Activated CD4-positive, alpha-beta T cell treated with anti-CD3 and anti-CD28 coated beads, Interleukin-2, amount 10 ng/mL, durations not matched to agents 7 days and 5 days (primary cell): ENCODE measurements at regions not wholly inside any gene's neighbourhood (a gene's known extent, or its start where the extent isn't known, plus 50 kb on each side); places are given as distances from the start of the nearest gene placed in this dataset.
"Not testable (repeated sequence)": the region's sequence is repeated elsewhere in the genome, so short reads cannot be mapped to it uniquely, and the experiment has no call there.

Source experiments
- CTCF ChIA-PET: fragments of 350-600 bp; sonication (Branson Sonifier 250); formaldehyde crosslinking; loops from one replicate; lab custom pipeline; 2021; ENCODE audit warnings: antibody characterized with exemption; lab: Charles Lee
- POLR2A ChIA-PET: fragments of 350-600 bp; sonication (Branson Sonifier 250); formaldehyde crosslinking; loops from one replicate; lab custom pipeline; 2021; ENCODE audit warnings: antibody characterized with exemption; lab: Charles Lee
- DNase-seq: peaks from one replicate; pipeline ENCODE4 v3.0.0-alpha.2; 2020
- H3K27ac Mint-ChIP-seq: one replicate; pipeline ENCODE4 v1.8.0; 2021; ENCODE audit warnings: mild to moderate bottlenecking, moderate library complexity, mixed read lengths
- H3K27me3 Mint-ChIP-seq: one replicate; pipeline ENCODE4 v1.8.0; 2021; ENCODE audit warnings: mixed read lengths
- H3K36me3 Mint-ChIP-seq: one replicate; pipeline ENCODE4 v1.8.0; 2021; ENCODE audit warnings: low read depth, mixed read lengths
- H3K4me1 Mint-ChIP-seq: one replicate; pipeline ENCODE4 v1.8.0; 2021; ENCODE audit warnings: mixed read lengths
- H3K4me3 Mint-ChIP-seq: one replicate; pipeline ENCODE4 v1.8.0; 2021; ENCODE audit warnings: mild to moderate bottlenecking, moderate library complexity, mixed read lengths
- H3K9me3 Mint-ChIP-seq: one replicate; pipeline ENCODE4 v1.8.0; 2021; ENCODE audit warnings: mixed read lengths

DNA sequence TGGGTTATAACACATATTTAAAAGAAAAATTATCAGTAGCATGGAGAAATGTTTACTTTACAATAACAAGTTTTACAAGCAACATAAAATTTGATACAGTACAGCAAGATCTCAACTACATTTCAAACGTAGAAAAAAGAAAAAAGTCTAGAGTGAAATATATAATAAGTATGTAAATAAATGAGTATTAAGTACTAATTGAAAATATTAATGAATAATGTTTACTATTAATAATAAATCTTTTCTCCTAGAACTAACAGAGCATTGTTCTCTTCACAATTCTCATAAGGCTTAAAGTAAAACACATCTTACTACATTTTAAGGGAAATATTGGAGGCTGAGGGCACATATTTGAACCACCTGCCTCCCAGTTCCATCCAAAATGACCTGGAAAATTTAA lies 72.1 kb downstream of the TMEM212 start:
- DNase-seq, result no peak
- Mint-ChIP-seq H3K27me3 (peaks cover 8% of the 10 kb centered on the region), H3K27ac (no peak overlapping the region), H3K4me3 (no peak overlapping the region), H3K9me3 (peaks cover 3% of the 10 kb centered on the region), H3K4me1 (no peaks in the 10 kb centered on the region), H3K36me3 (no peaks in the 10 kb centered on the region)
- POLR2A ChIA-PET, result no interaction called here
- CTCF ChIA-PET, result no interaction called here

GRCh38 chr3:171916888-171917287 lies 73.7 kb downstream of the TMEM212 start:
- CTCF ChIA-PET, result no interaction called here
- no peak overlapping the region for H3K27ac Mint-ChIP-seq
- no peak overlapping the region for H3K4me3 Mint-ChIP-seq

DNA sequence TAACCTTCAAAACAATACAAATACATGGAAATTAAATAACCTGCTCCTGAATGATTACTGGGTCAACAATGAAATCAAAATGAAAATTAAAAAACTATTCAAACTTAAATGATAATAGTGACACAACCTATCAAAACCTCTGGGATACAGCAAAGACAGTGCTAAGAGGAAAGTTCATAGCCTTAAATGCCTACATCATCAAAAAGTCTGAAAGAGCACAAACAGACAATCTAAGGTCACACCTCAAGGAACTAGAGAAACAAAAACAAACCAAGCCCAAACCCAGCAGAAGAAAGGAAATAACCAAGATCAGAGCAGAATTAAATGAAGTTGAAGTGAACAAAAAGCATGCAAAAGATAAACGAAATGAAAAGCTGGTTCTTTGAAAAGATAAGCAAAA lies 79.5 kb downstream of the TMEM212 start:
- POLR2A ChIA-PET, CTCF ChIA-PET, H3K36me3 Mint-ChIP-seq: not testable (repeated sequence)

More at GRCh38 chr3:171916888-171917287, 73.7 kb downstream of the TMEM212 start:
- POLR2A ChIA-PET, result no interaction called here
- no peaks in the 10 kb centered on the region for H3K36me3 Mint-ChIP-seq
- H3K27me3 Mint-ChIP-seq, result peaks cover 7% of the 10 kb centered on the region
- no peak for DNase-seq
- H3K9me3 Mint-ChIP-seq, result peaks cover 5% of the 10 kb centered on the region
- no peaks in the 10 kb centered on the region for H3K4me1 Mint-ChIP-seq

GRCh38 chr3:171923668-171924067 lies 80.5 kb downstream of the TMEM212 start:
- H3K27me3 Mint-ChIP-seq, result peaks cover 15% of the 10 kb centered on the region
- POLR2A ChIA-PET, H3K27ac Mint-ChIP-seq, H3K4me3 Mint-ChIP-seq, DNase-seq, H3K4me1 Mint-ChIP-seq, CTCF ChIA-PET, H3K36me3 Mint-ChIP-seq: not testable (repeated sequence)
- H3K9me3 Mint-ChIP-seq, result peaks cover 23% of the 10 kb centered on the region

More for the DNA sequence above, 79.5 kb downstream of the TMEM212 start:
- Mint-ChIP-seq H3K9me3 (peaks cover 23% of the 10 kb centered on the region), H3K27me3 (peaks cover 15% of the 10 kb centered on the region)
- not testable (repeated sequence) for H3K4me3 Mint-ChIP-seq, H3K4me1 Mint-ChIP-seq, H3K27ac Mint-ChIP-seq, DNase-seq

DNA sequence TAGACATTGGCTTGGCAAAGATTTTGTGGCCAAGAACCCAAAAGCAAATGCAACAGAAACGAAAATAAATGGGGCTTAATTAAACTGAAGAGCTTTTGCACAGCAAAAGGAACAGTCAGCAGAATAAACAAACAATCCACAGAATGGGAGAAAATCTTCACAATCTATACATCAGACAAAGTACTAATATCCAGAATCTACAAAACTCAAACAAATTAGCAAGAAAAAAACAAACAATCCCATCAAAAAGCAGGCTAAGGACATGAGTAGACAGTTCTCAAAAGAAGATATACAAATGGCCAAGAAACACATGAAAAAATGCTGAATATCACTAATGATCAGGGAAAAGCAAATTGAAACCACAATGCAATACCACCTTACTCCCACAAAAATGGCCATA lies 81.7 kb downstream of the TMEM212 start:
- DNase-seq, H3K36me3 Mint-ChIP-seq, H3K4me3 Mint-ChIP-seq, H3K4me1 Mint-ChIP-seq, POLR2A ChIA-PET, CTCF ChIA-PET, H3K27ac Mint-ChIP-seq: not testable (repeated sequence)
- peaks cover 23% of the 10 kb centered on the region for H3K9me3 Mint-ChIP-seq
- H3K27me3 Mint-ChIP-seq, result peaks cover 15% of the 10 kb centered on the region

DNA sequence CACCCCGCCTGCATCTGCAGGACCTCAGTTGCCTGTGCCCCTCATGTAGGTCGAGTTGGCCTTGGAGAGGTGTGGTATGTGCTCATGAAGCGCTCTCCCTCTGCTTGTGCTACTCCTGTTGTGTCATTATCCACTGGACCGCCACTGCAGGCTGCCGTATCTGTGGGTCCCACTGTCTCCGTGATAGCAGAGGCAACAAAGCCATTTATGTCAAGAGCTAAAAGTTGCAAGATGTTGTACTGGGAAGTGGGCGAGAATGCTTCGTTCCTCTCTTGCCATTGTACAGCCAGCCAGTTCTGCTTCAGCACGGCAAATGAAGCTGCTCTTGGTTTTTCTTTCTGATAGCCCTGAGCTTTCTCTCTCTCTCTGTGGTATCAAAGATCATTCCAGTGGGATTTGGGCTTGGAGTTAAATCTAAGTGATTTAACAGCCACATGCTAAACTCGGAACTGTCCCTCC lies 89.0 kb downstream of the TMEM212 start:
- Mint-ChIP-seq H3K4me1 (no peaks in the 10 kb centered on the region), H3K4me3 (no peak overlapping the region), H3K36me3 (no peaks in the 10 kb centered on the region), H3K27me3 (peaks cover 4% of the 10 kb centered on the region), H3K9me3 (no peaks in the 10 kb centered on the region), H3K27ac (no peak overlapping the region)
- no peak for DNase-seq
- POLR2A ChIA-PET, result no interaction called here
- CTCF ChIA-PET, result no interaction called here

- Mint-ChIP-seq H3K9me3 (no peaks in the 10 kb centered on the region), H3K27me3 (peaks cover 4% of the 10 kb centered on the region), H3K4me1 (no peaks in the 10 kb centered on the region), H3K4me3 (no peak overlapping the region), H3K27ac (no peak overlapping the region), H3K36me3 (no peaks in the 10 kb centered on the region)
- ChIA-PET POLR2A (no interaction called here), CTCF (no interaction called here)
- DNase-seq, result no peak
Observed at GRCh38 chr3:171933441-171933840, 90.3 kb downstream of the TMEM212 start.

DNA sequence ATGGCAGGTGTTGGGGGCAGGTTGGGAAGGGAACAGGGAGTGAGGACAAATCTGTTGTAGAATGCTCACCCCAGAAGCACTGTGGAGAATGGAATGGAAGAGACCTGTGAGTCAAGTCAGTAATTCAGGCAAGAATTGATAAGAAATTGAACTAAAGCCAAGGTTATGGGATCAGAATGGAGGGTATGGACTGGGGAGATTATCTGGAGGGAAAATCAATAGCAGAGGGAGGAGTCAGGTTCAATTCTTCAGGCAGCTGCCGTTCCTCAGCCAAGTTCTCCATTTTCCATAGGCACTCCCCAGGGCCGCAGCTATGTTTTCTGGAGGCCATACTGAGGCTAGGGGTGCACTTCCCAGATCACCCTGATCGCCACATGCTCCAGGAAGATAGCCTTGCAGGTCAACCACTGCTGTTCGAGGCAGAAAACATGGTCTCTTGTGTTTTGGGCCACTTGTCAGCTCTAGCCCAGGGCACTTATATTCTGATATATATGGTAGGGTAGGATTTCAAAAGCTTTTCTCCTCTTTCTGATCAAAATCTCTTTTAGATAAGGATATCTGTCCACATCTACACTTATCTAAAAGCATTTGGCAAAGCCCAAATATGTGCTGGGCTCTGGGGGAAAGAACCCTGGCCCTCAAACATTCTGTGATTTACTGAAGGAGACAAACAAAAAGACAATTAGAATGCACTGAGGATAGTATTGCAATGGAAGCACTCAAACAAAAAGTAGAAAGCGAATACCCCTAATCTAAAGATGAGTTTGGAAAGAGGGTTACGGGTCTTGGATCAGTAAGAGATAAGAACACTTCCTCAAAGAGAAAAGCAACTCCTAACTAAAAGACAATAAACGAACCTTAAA lies 92.3 kb downstream of the TMEM212 start:
- Mint-ChIP-seq H3K36me3 (no peaks in the 10 kb centered on the region), H3K4me3 (no peak overlapping the region), H3K27ac (no peak overlapping the region), H3K9me3 (no peaks in the 10 kb centered on the region), H3K27me3 (peaks cover 7% of the 10 kb centered on the region), H3K4me1 (no peaks in the 10 kb centered on the region)
- ChIA-PET CTCF (no interaction called here), POLR2A (no interaction called here)
- DNase-seq, result no peak

- no peak for DNase-seq
- peaks cover 7% of the 10 kb centered on the region for H3K27me3 Mint-ChIP-seq
- H3K9me3 Mint-ChIP-seq, result no peaks in the 10 kb centered on the region
- no peak overlapping the region for H3K27ac Mint-ChIP-seq
- H3K36me3 Mint-ChIP-seq, result no peaks in the 10 kb centered on the region
- ChIA-PET POLR2A (no interaction called here), CTCF (no interaction called here)
- H3K4me1 Mint-ChIP-seq, result no peaks in the 10 kb centered on the region
- H3K4me3 Mint-ChIP-seq, result no peak overlapping the region
Observed at GRCh38 chr3:171936191-171936841, 93.2 kb downstream of the TMEM212 start.

- no peak overlapping the region for H3K27ac Mint-ChIP-seq
- POLR2A ChIA-PET, result no interaction called here
- no peak overlapping the region for H3K4me3 Mint-ChIP-seq
- H3K4me1 Mint-ChIP-seq, result no peaks in the 10 kb centered on the region
- H3K36me3 Mint-ChIP-seq, result no peaks in the 10 kb centered on the region
- H3K27me3 Mint-ChIP-seq, result peaks cover 5% of the 10 kb centered on the region
- no peaks in the 10 kb centered on the region for H3K9me3 Mint-ChIP-seq
- CTCF ChIA-PET, result no interaction called here
- DNase-seq, result no peak
Observed at GRCh38 chr3:171939578-171939977, 96.4 kb downstream of the TMEM212 start.

DNA sequence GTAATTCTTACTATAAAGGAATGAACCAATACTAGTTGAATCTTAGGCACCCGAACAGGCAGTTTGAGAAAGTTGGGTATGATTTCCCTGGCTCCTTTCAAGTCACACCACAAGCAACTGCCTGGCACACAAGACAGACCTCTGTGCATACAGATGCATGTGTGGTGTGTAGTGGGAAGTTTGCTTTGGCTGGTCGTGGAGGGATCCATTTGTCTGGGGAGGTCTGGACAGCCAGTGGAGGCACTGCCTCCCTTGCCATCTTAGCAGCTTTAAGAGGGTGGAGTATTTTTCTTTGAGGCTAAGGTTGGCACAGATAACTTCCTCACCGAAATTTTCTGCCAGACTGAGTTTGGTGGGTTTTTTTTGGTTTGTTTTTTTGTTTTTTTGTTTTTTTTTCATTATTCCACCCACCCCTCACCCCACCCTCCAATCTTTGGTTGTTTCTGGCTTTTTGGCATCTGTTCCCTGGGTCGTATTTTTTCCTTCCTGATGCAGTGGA lies 97.1 kb downstream of the TMEM212 start:
- no peaks in the 10 kb centered on the region for H3K9me3 Mint-ChIP-seq
- no peaks in the 10 kb centered on the region for H3K36me3 Mint-ChIP-seq
- H3K27ac Mint-ChIP-seq, result no peak overlapping the region
- CTCF ChIA-PET, result no interaction called here
- no peaks in the 10 kb centered on the region for H3K4me1 Mint-ChIP-seq
- no peak for DNase-seq
- no peak overlapping the region for H3K4me3 Mint-ChIP-seq
- POLR2A ChIA-PET, result no interaction called here
- H3K27me3 Mint-ChIP-seq, result peaks cover 3% of the 10 kb centered on the region

- Mint-ChIP-seq H3K27me3 (peaks cover 7% of the 10 kb centered on the region), H3K36me3 (no peaks in the 10 kb centered on the region), H3K9me3 (no peaks in the 10 kb centered on the region), H3K4me1 (no peaks in the 10 kb centered on the region), H3K27ac (no peak overlapping the region), H3K4me3 (no peak overlapping the region)
- CTCF ChIA-PET, result no interaction called here
- POLR2A ChIA-PET, result no interaction called here
- DNase-seq, result no peak
Observed at GRCh38 chr3:171943262-171944117, 95.9 kb upstream of the FNDC3B start.
